Dendritic cell treated with granulocyte-macrophage colony-stimulating factor and Interleukin-4, amounts not matched to agents 40 ng/mL and 50 ng/mL, for 4 days (primary cell): ENCODE measurements at regions not wholly inside any gene's neighbourhood (a gene's known extent, or its start where the extent isn't known, plus 50 kb on each side); places are given as distances from the start of the nearest gene placed in this dataset.

Experiments used
- H3K27ac Mint-ChIP-seq: one replicate; pipeline ENCODE4 v1.8.0; 2022; ENCODE audit warnings: mild to moderate bottlenecking, mixed read lengths
- H3K27me3 Mint-ChIP-seq: one replicate; pipeline ENCODE4 v1.8.0; 2022; ENCODE audit warnings: mild to moderate bottlenecking, mixed read lengths
- H3K36me3 Mint-ChIP-seq: one replicate; pipeline ENCODE4 v1.8.0; 2022; ENCODE audit warnings: low read depth, mixed read lengths
- H3K4me1 Mint-ChIP-seq: one replicate; pipeline ENCODE4 v1.8.0; 2022; ENCODE audit warnings: low read depth, mixed read lengths
- H3K4me3 Mint-ChIP-seq: one replicate; pipeline ENCODE4 v1.8.0; 2022; ENCODE audit warnings: mild to moderate bottlenecking, moderate library complexity, mixed read lengths
- H3K9me3 Mint-ChIP-seq: one replicate; pipeline ENCODE4 v1.8.0; 2022; ENCODE audit warnings: mixed read lengths
- intact Hi-C: fragments of 100-400 bp; cut with micrococcal nuclease; formaldehyde crosslinking; loops from one replicate; pipeline ENCODE4 v1.15.0; 2022

- Mint-ChIP-seq H3K36me3 (no peaks in the 10 kb centered on the region), H3K9me3 (no peaks in the 10 kb centered on the region)
Observed at GRCh38 chr10:44558521-44558920, 173.6 kb upstream of the CXCL12 start.

GRCh38 chr10:44564361-44564760, 179.5 kb upstream of the CXCL12 start:
- H3K4me1 Mint-ChIP-seq: no peaks in the 10 kb centered on the region
- intact Hi-C loops: no loop called here
- H3K9me3 Mint-ChIP-seq: no peaks in the 10 kb centered on the region
- peaks cover 1% of the 10 kb centered on the region for H3K27me3 Mint-ChIP-seq
- no peaks in the 10 kb centered on the region for H3K36me3 Mint-ChIP-seq
- no peak overlapping the region for H3K4me3 Mint-ChIP-seq
- no peak overlapping the region for H3K27ac Mint-ChIP-seq

More at GRCh38 chr10:44558521-44558920, 173.6 kb upstream of the CXCL12 start:
- H3K27me3 Mint-ChIP-seq: peaks cover 1% of the 10 kb centered on the region
- H3K4me3 Mint-ChIP-seq: no peak overlapping the region
- H3K4me1 Mint-ChIP-seq: no peaks in the 10 kb centered on the region
- H3K27ac Mint-ChIP-seq: no peak overlapping the region
- intact Hi-C loops: no loop called here

GRCh38 chr10:44564790-44565189, 179.9 kb upstream of the CXCL12 start:
- H3K9me3 Mint-ChIP-seq: no peaks in the 10 kb centered on the region
- peaks cover 1% of the 10 kb centered on the region for H3K27me3 Mint-ChIP-seq
- intact Hi-C loops: no loop called here
- H3K36me3 Mint-ChIP-seq: no peaks in the 10 kb centered on the region
- H3K4me1 Mint-ChIP-seq: no peaks in the 10 kb centered on the region
- no peak overlapping the region for H3K4me3 Mint-ChIP-seq
- no peak overlapping the region for H3K27ac Mint-ChIP-seq

DNA sequence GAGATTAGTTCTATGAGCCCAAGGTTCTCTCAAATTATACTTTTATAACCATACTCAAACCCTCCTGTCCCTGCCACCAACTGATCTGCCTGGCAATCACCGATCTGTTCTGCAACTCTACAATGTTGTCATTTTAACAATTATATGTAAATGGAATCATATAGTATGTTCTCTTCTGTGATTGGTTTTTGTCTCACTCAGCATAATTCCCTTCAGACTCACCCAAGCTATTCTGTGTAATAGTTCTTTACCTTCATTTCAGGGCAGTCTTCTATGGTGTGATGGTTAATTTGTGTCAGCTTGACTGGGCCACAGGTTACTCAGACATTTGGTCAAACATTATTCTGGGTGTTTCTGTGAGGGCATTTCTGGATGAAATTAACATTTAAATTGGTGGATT, 181.9 kb upstream of the CXCL12 start:
- Mint-ChIP-seq H3K4me1 (no peaks in the 10 kb centered on the region), H3K36me3 (no peaks in the 10 kb centered on the region), H3K4me3 (no peak overlapping the region), H3K9me3 (no peaks in the 10 kb centered on the region), H3K27me3 (no peaks in the 10 kb centered on the region), H3K27ac (no peak overlapping the region)
- intact Hi-C loops: no loop called here

GRCh38 chr10:44567471-44567870, 182.6 kb upstream of the CXCL12 start:
- Mint-ChIP-seq H3K9me3 (no peaks in the 10 kb centered on the region), H3K27ac (no peak overlapping the region), H3K36me3 (no peaks in the 10 kb centered on the region), H3K4me3 (no peak overlapping the region), H3K27me3 (no peaks in the 10 kb centered on the region), H3K4me1 (no peaks in the 10 kb centered on the region)
- intact Hi-C loops: no loop called here

GRCh38 chr10:44569193-44570091, 184.5 kb upstream of the CXCL12 start:
- H3K4me3 Mint-ChIP-seq: no peak overlapping the region
- H3K36me3 Mint-ChIP-seq: no peaks in the 10 kb centered on the region
- intact Hi-C loops: no loop called here
- no peaks in the 10 kb centered on the region for H3K27me3 Mint-ChIP-seq
- no peaks in the 10 kb centered on the region for H3K4me1 Mint-ChIP-seq
- H3K27ac Mint-ChIP-seq: no peak overlapping the region
- no peaks in the 10 kb centered on the region for H3K9me3 Mint-ChIP-seq

- H3K4me3 Mint-ChIP-seq: no peak overlapping the region
- no peak overlapping the region for H3K27ac Mint-ChIP-seq
- no peaks in the 10 kb centered on the region for H3K36me3 Mint-ChIP-seq
- H3K4me1 Mint-ChIP-seq: no peaks in the 10 kb centered on the region
- no peaks in the 10 kb centered on the region for H3K9me3 Mint-ChIP-seq
- H3K27me3 Mint-ChIP-seq: no peaks in the 10 kb centered on the region
- intact Hi-C loops: no loop called here
Observed at GRCh38 chr10:44571701-44572100, 186.8 kb upstream of the CXCL12 start.

- H3K4me3 Mint-ChIP-seq: no peak overlapping the region
- H3K4me1 Mint-ChIP-seq: no peaks in the 10 kb centered on the region
- H3K36me3 Mint-ChIP-seq: no peaks in the 10 kb centered on the region
- no peaks in the 10 kb centered on the region for H3K27me3 Mint-ChIP-seq
- no peak overlapping the region for H3K27ac Mint-ChIP-seq
- H3K9me3 Mint-ChIP-seq: no peaks in the 10 kb centered on the region
- intact Hi-C loops: no loop called here
Observed at GRCh38 chr10:44572146-44572545, 187.2 kb upstream of the CXCL12 start.

DNA sequence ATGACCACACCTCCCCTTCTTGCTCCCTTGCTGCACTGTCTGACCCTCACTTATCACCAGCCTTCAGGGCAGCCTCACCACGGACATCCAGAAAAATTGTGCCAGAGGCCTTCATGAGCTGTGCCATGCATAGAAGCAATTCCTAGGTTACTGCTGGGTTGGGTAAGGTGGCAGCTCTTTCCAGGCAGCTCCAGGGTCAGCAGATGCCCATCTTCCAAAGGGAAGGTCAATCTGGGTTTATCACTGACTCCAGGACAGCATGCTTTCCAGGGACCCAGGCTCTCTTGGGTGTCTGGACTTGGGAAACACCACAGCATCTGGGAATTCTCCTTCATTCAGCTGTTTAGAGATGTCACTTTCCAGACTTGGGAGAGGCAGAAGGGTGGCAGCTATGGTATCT, 188.9 kb upstream of the CXCL12 start:
- Mint-ChIP-seq H3K4me1 (no peaks in the 10 kb centered on the region), H3K27me3 (no peaks in the 10 kb centered on the region), H3K36me3 (no peaks in the 10 kb centered on the region), H3K9me3 (no peaks in the 10 kb centered on the region), H3K27ac (no peak overlapping the region), H3K4me3 (no peak overlapping the region)
- intact Hi-C loops: no loop called here

- intact Hi-C loops: no loop called here
- H3K4me1 Mint-ChIP-seq: no peaks in the 10 kb centered on the region
- H3K4me3 Mint-ChIP-seq: no peak overlapping the region
- H3K27ac Mint-ChIP-seq: no peak overlapping the region
- H3K9me3 Mint-ChIP-seq: no peaks in the 10 kb centered on the region
- H3K27me3 Mint-ChIP-seq: no peaks in the 10 kb centered on the region
- no peaks in the 10 kb centered on the region for H3K36me3 Mint-ChIP-seq
Observed at GRCh38 chr10:44574596-44575480, 189.9 kb upstream of the CXCL12 start.

GRCh38 chr10:44575601-44576380, 190.9 kb upstream of the CXCL12 start:
- Mint-ChIP-seq H3K27me3 (no peaks in the 10 kb centered on the region), H3K4me1 (no peaks in the 10 kb centered on the region), H3K36me3 (no peaks in the 10 kb centered on the region), H3K27ac (no peak overlapping the region), H3K9me3 (no peaks in the 10 kb centered on the region), H3K4me3 (no peak overlapping the region)
- intact Hi-C loops: no loop called here

DNA sequence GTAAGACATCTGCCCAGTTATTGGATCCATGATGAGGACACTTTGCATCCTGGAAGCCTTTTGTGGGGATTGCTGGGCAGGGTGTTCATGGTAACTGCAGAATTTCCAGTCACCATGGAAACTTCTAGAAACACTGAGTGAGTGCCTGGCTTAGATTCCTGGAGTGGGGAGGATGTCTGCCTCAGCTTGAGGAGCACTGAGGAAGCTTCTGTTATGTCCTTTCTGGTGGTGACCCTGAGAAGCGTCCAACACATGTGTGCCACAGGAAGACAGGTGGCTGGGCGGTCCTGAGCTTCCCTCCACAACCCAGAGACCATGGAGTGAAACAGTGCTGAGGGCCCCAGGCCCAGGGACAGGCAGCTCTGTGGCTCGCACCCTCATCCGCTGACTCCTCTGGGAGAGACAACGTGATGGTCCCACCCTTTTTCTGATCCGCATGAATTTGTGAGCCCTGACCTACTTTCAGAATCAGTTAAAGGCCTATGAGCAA, 191.8 kb upstream of the CXCL12 start:
- peaks cover 4% of the 10 kb centered on the region for H3K27me3 Mint-ChIP-seq
- no peaks in the 10 kb centered on the region for H3K4me1 Mint-ChIP-seq
- no peak overlapping the region for H3K27ac Mint-ChIP-seq
- intact Hi-C loops: no loop called here
- no peaks in the 10 kb centered on the region for H3K36me3 Mint-ChIP-seq
- H3K9me3 Mint-ChIP-seq: no peaks in the 10 kb centered on the region
- H3K4me3 Mint-ChIP-seq: no peak overlapping the region

GRCh38 chr10:44577533-44577932, 192.6 kb upstream of the CXCL12 start:
- Mint-ChIP-seq H3K4me1 (no peaks in the 10 kb centered on the region), H3K36me3 (no peaks in the 10 kb centered on the region), H3K27me3 (peaks cover 4% of the 10 kb centered on the region), H3K4me3 (no peak overlapping the region), H3K9me3 (no peaks in the 10 kb centered on the region), H3K27ac (no peak overlapping the region)
- intact Hi-C loops: no loop called here
